IMR-90 (cell line): ENCODE measurements at regions not wholly inside any gene's neighbourhood (a gene's known extent, or its start where the extent isn't known, plus 50 kb on each side); places are given as distances from the start of the nearest gene placed in this dataset.

Source experiments
- ATAC-seq: fragments of 200-7000 bp; cut with Tn5 transposase; 2 replicates; pipeline ENCODE4 v1.9.1; 2020; ENCODE audit warnings: low read depth, mild to moderate bottlenecking, moderate library complexity
- BruUV-seq: library from RNA; stranded (reverse); fragments of 400-500 nt; replicated peaks from 2 replicates; lab custom pipeline; 2021; lab: Mats Ljungman, UMichigan
- CTCF ChIA-PET: fragments of 300-600 bp; formaldehyde crosslinking; extraction: SDS; loops from one replicate; lab custom pipeline; 2021; ENCODE audit warnings: antibody characterized with exemption; lab: Yijun Ruan, JAX
- POLR2A ChIA-PET: fragments of 300-600 bp; sonication (Branson Sonifier 250); formaldehyde crosslinking; loops from one replicate; lab custom pipeline; 2022; ENCODE audit warnings: antibody characterized with exemption; ENCODE audit not compliant: unreplicated experiment; lab: Charles Lee
- DNase-seq: peaks from one replicate; pipeline ENCODE4 v3.0.0; 2013
- H2AFZ ChIP-seq: replicated peaks from 2 replicates; pipeline ENCODE3; 2013; ENCODE audit warnings: low read length, mild to moderate bottlenecking; ENCODE audit not compliant: poor library complexity
- H2AK5ac ChIP-seq: 2 replicates; pipeline ENCODE4 v1.6.1; 2013; ENCODE audit warnings: low read depth, low read length, inconsistent platforms
- H2AK9ac ChIP-seq: replicated peaks from 2 replicates; pipeline ENCODE3; 2013; ENCODE audit warnings: mild to moderate bottlenecking, low read depth, low read length, moderate library complexity; ENCODE audit not compliant: poor library complexity
- H2BK120ac ChIP-seq: 2 replicates; pipeline ENCODE4 v1.6.1; 2013; ENCODE audit warnings: low read depth, low read length, inconsistent platforms
- H2BK15ac ChIP-seq: 3 replicates; pipeline ENCODE4 v1.6.1; 2013; ENCODE audit warnings: low read depth, low read length, inconsistent platforms
- H2BK20ac ChIP-seq: 2 replicates; pipeline ENCODE4 v1.6.1; 2013; ENCODE audit warnings: low read depth, mild to moderate bottlenecking, inconsistent platforms, low read length, moderate library complexity
- H2BK5ac ChIP-seq: 2 replicates; pipeline ENCODE4 v1.6.1; 2013; ENCODE audit warnings: mild to moderate bottlenecking, low read depth, low read length, inconsistent platforms; ENCODE audit not compliant: poor library complexity, severe bottlenecking
- H3K14ac ChIP-seq: replicated peaks from 2 replicates; pipeline ENCODE4 v1.6.1; 2013; ENCODE audit warnings: low read depth, low read length, inconsistent platforms
- H3K18ac ChIP-seq: 2 replicates; pipeline ENCODE4 v1.6.1; 2013; ENCODE audit warnings: low read depth, low read length, control low read depth
- H3K23ac ChIP-seq: 2 replicates; pipeline ENCODE4 v1.6.1; 2013; ENCODE audit warnings: low read depth, low read length, inconsistent platforms
- H3K27ac ChIP-seq: 2 replicates; pipeline ENCODE4 v1.5.1; 2013; ENCODE audit warnings: mild to moderate bottlenecking, control low read depth, low read length; ENCODE audit not compliant: insufficient read depth
- H3K27me3 ChIP-seq: 2 replicates; pipeline ENCODE4 v1.6.1; 2013; ENCODE audit warnings: low read length; ENCODE audit not compliant: control insufficient read depth, insufficient read depth
- H3K36me3 ChIP-seq: 2 replicates; pipeline ENCODE4 v1.6.1; 2013; ENCODE audit warnings: low read length, mixed read lengths; ENCODE audit not compliant: control insufficient read depth, insufficient read depth
- H3K4ac ChIP-seq: 2 replicates; pipeline ENCODE4 v1.6.1; 2013; ENCODE audit warnings: low read depth, low read length, inconsistent platforms
- H3K4me1 ChIP-seq: 2 replicates; pipeline ENCODE4 v1.6.1; 2013; ENCODE audit warnings: low read length, mixed read lengths; ENCODE audit not compliant: control insufficient read depth, insufficient read depth
- H3K4me2 ChIP-seq: 2 replicates; pipeline ENCODE4 v1.6.1; 2013; ENCODE audit warnings: low read depth, mild to moderate bottlenecking, control low read depth, low read length, moderate library complexity
- H3K4me3 ChIP-seq: 2 replicates; pipeline ENCODE4 v1.5.1; 2013; ENCODE audit warnings: low read depth, mild to moderate bottlenecking, control low read depth, low read length, moderate library complexity; ENCODE audit not compliant: insufficient read depth
- H3K56ac ChIP-seq: 2 replicates; pipeline ENCODE4 v1.6.1; 2013; ENCODE audit warnings: low read length, inconsistent platforms; ENCODE audit not compliant: insufficient read depth; ENCODE audit errors: extremely low read depth
- H3K79me1 ChIP-seq, 2 experiments: 2 replicates each; pipeline ENCODE4 v1.6.1; 2013; ENCODE audit warnings: low read length in 2 of 2, inconsistent platforms in 1 of 2, low read depth in 1 of 2
- H3K9ac ChIP-seq: 2 replicates; pipeline ENCODE4 v1.6.1; 2013; ENCODE audit warnings: low read depth, low read length, control low read depth
- H3K9me1 ChIP-seq: 2 replicates; pipeline ENCODE4 v1.6.1; 2013; ENCODE audit warnings: low read length, inconsistent platforms; ENCODE audit not compliant: insufficient read depth
- H3K9me3 ChIP-seq: 2 replicates; pipeline ENCODE4 v1.6.1; 2013; ENCODE audit warnings: low read length; ENCODE audit not compliant: control insufficient read depth, insufficient read depth
- H4K20me1 ChIP-seq: 2 replicates; pipeline ENCODE4 v1.6.1; 2013; ENCODE audit warnings: low read length, inconsistent platforms; ENCODE audit not compliant: insufficient read depth
- H4K5ac ChIP-seq: 2 replicates; pipeline ENCODE4 v1.6.1; 2013; ENCODE audit warnings: mild to moderate bottlenecking, low read depth, low read length, control low read depth
- H4K8ac ChIP-seq, 2 experiments: 2 replicates each; pipeline ENCODE4 v1.6.1; 2013; ENCODE audit warnings: low read depth in 2 of 2, low read length in 2 of 2, control low read depth in 1 of 2, inconsistent platforms in 1 of 2
- H4K91ac ChIP-seq: 2 replicates; pipeline ENCODE4 v1.6.1; 2013; ENCODE audit warnings: low read depth, low read length, inconsistent platforms; ENCODE audit not compliant: insufficient read depth
- BHLHE40 ChIP-seq: fragments of 150-350 bp; IDR thresholded peaks from 2 replicates; pipeline ENCODE4 v1.6.1; 2016; ENCODE audit warnings: mild to moderate bottlenecking, low read depth, low read length
- CEBPB ChIP-seq: IDR thresholded peaks from 2 replicates; pipeline ENCODE4 v1.6.1; 2012; ENCODE audit warnings: low read depth, low read length, improper control_type of control experiment
- CHD1 ChIP-seq: IDR thresholded peaks from 2 replicates; pipeline ENCODE4 v1.6.1; 2012; ENCODE audit warnings: low read depth, low read length, improper control_type of control experiment
- CTCF ChIP-seq: conservative IDR thresholded peaks from 2 replicates; pipeline ENCODE4 v1.5.1; 2012; ENCODE audit warnings: mild to moderate bottlenecking, low read depth, low read length, improper control_type of control experiment
- MAFK ChIP-seq: IDR thresholded peaks from 2 replicates; pipeline ENCODE4 v1.6.1; 2012; ENCODE audit warnings: low read depth, low read length, improper control_type of control experiment
- MAZ ChIP-seq: IDR thresholded peaks from 2 replicates; pipeline ENCODE4 v1.6.1; 2012; ENCODE audit warnings: low read depth, mild to moderate bottlenecking, low read length, improper control_type of control experiment, moderate library complexity, borderline replicate concordance
- MXI1 ChIP-seq: IDR thresholded peaks from 2 replicates; pipeline ENCODE4 v1.6.1; 2012; ENCODE audit warnings: low read depth, mild to moderate bottlenecking, low read length, moderate library complexity, borderline replicate concordance
- POLR2A ChIP-seq: IDR thresholded peaks from 2 replicates; pipeline ENCODE4 v1.6.1; 2012; ENCODE audit warnings: mild to moderate bottlenecking, low read depth, low read length
- RCOR1 ChIP-seq: IDR thresholded peaks from 2 replicates; pipeline ENCODE4 v1.6.1; 2012; ENCODE audit warnings: mild to moderate bottlenecking, low read length, improper control_type of control experiment; ENCODE audit not compliant: insufficient replicate concordance
- RFX5 ChIP-seq: IDR thresholded peaks from 2 replicates; pipeline ENCODE4 v1.8.0; 2012; ENCODE audit warnings: low read depth, mild to moderate bottlenecking, low read length, moderate library complexity
- USF2 ChIP-seq: fragments of 150-350 bp; IDR thresholded peaks from 2 replicates; pipeline ENCODE4 v1.6.1; 2017; ENCODE audit warnings: mild to moderate bottlenecking, antibody characterized with exemption, low read length, low read depth
- WGBS, 2 experiments: methylation state at CpG; one replicate each; pipeline versions ENCODE4 v1.1.5 to v1.1.7; 2013; ENCODE audit warnings: missing lambda C conversion rate in 2 of 2; ENCODE audit not compliant: insufficient read length in 1 of 2; ENCODE audit errors: extremely low coverage in 2 of 2; 5-methylcytosine and 5-hydroxymethylcytosine counted together
- dilution Hi-C: fragments of 300-500 bp; cut with HindIII; formaldehyde crosslinking; loops from one replicate; pipeline ENCODE4 v1.14.3; 2018; ENCODE audit warnings: low sequenced_read_pairs; ENCODE audit not compliant: unreplicated experiment
- in situ Hi-C: fragments of 300-500 bp; cut with MboI; formaldehyde crosslinking; loops from 3 replicates; pipeline ENCODE4 v1.14.3; 2019; ENCODE audit warnings: low sequenced_read_pairs, inconsistent platforms, mixed read lengths
- intact Hi-C: fragments of 100-400 bp; cut with micrococcal nuclease; formaldehyde crosslinking; loops from 2 replicates; pipeline ENCODE4 v1.10.0; 2022

GRCh38 chr6:54998576-54998975 lies 152.0 kb downstream of the FAM83B start:
- H3K36me3 ChIP-seq, result no peaks in the 10 kb centered on the region
- intact Hi-C loops (no loop called here), in situ Hi-C loops (no loop called here), dilution Hi-C loops (no loop called here)
- H3K9me1 ChIP-seq, result no peaks in the 10 kb centered on the region
- DNase-seq (no peak), ATAC-seq (no peak)
- no peaks in the 10 kb centered on the region for H4K20me1 ChIP-seq
- no peak overlapping the region for H3K14ac ChIP-seq
- no peak overlapping the region for H3K9ac ChIP-seq
- no peak overlapping the region for H4K5ac ChIP-seq
- no peak overlapping the region for H2AFZ ChIP-seq
- no peaks in the 10 kb centered on the region for H3K9me3 ChIP-seq
- no peaks in the 10 kb centered on the region for H3K79me1 ChIP-seq
- H3K4me2 ChIP-seq, result no peak overlapping the region
- no peak overlapping the region for H2BK120ac ChIP-seq
- no peak overlapping the region for H3K27ac ChIP-seq
- no peak overlapping the region for H2BK20ac ChIP-seq
- H3K4ac ChIP-seq, result no peak overlapping the region
- no TSS peak for BruUV-seq
- no CpG with 5 or more reads among the region's 3 CpGs for WGBS, 2 experiments
- no peaks in the 10 kb centered on the region for H3K27me3 ChIP-seq
- ChIA-PET CTCF (no interaction called here), POLR2A (no interaction called here)
- no peak overlapping the region for H2BK15ac ChIP-seq
- no peak overlapping the region for H2BK5ac ChIP-seq
- no peak overlapping the region for H3K4me3 ChIP-seq
- H4K91ac ChIP-seq, result no peak overlapping the region
- no peak overlapping the region for H2AK5ac ChIP-seq
- no peak overlapping the region for H3K56ac ChIP-seq
- no peak overlapping the region for H4K8ac ChIP-seq
- H2AK9ac ChIP-seq, result no peak overlapping the region
- H3K18ac ChIP-seq, result no peak overlapping the region
- TF ChIP-seq CEBPB (no peak), CTCF (no peak), MAZ (no peak), CHD1 (no peak), MXI1 (no peak), BHLHE40 (no peak), MAFK (no peak), RFX5 (no peak), POLR2A (no peak), RCOR1 (no peak), USF2 (no peak)
- H3K4me1 ChIP-seq, result no peaks in the 10 kb centered on the region
- no peak overlapping the region for H3K23ac ChIP-seq
